NCI-H774 (cell line): ENCODE measurements at regions not wholly inside any gene's neighbourhood (a gene's known extent, or its start where the extent isn't known, plus 50 kb on each side); places are given as distances from the start of the nearest gene placed in this dataset.
"Not testable (repeated sequence)": the region's sequence is repeated elsewhere in the genome, so short reads cannot be mapped to it uniquely, and the experiment has no call there.

Source experiments
- DNase-seq: peaks from one replicate; lab custom pipeline; 2025; lab: John Stamatoyannopoulos, UW

GRCh38 chr7:42685911-42686310 is 226.0 kb downstream of the C7orf25 start:
- DNase-seq: no peak

GRCh38 chr7:42677751-42678699 is 233.8 kb downstream of the C7orf25 start:
- DNase-seq: no peak

- DNase-seq: no peak
These were observed 237.3 kb downstream of the C7orf25 start for GRCh38 chr7:42674541-42674940.

- DNase-seq: no peak
These were observed 237.9 kb downstream of the C7orf25 start for GRCh38 chr7:42673951-42674350.

- no peak for DNase-seq
These were observed 239.4 kb downstream of the C7orf25 start for GRCh38 chr7:42672339-42672999.

GRCh38 chr7:42671627-42672026 is 240.2 kb downstream of the C7orf25 start:
- DNase-seq: no peak

GRCh38 chr7:42666994-42667393 is 244.9 kb downstream of the C7orf25 start:
- no peak for DNase-seq

GRCh38 chr7:42662862-42663261 is 249.0 kb downstream of the C7orf25 start:
- DNase-seq: no peak

GRCh38 chr7:42661312-42661711 is 250.6 kb downstream of the C7orf25 start:
- DNase-seq: no peak

GRCh38 chr7:42650701-42651100 is 261.2 kb downstream of the C7orf25 start:
- no peak for DNase-seq

GRCh38 chr7:42650171-42650570 is 261.7 kb downstream of the C7orf25 start:
- DNase-seq: no peak

- no peak for DNase-seq
These were observed 266.0 kb downstream of the C7orf25 start for GRCh38 chr7:42645906-42646305.

- no peak for DNase-seq
These were observed 269.2 kb downstream of the C7orf25 start for GRCh38 chr7:42642699-42643098.

- DNase-seq: no peak
These were observed 271.9 kb downstream of the C7orf25 start for GRCh38 chr7:42639930-42640329.

GRCh38 chr7:42636380-42636779 is 275.5 kb downstream of the C7orf25 start:
- not testable (repeated sequence) for DNase-seq

GRCh38 chr7:42628054-42628453 is 283.8 kb downstream of the C7orf25 start:
- DNase-seq: no peak

- DNase-seq: no peak
These were observed 284.2 kb downstream of the C7orf25 start for GRCh38 chr7:42627626-42628025.

- no peak for DNase-seq
These were observed 284.8 kb downstream of the C7orf25 start for GRCh38 chr7:42627101-42627500.

- no peak for DNase-seq
These were observed 286.4 kb downstream of the C7orf25 start for GRCh38 chr7:42625421-42625820.

- no peak for DNase-seq
These were observed 287.4 kb downstream of the C7orf25 start for GRCh38 chr7:42624471-42624870.

GRCh38 chr7:42621543-42622219 is 290.2 kb downstream of the C7orf25 start:
- DNase-seq: no peak

GRCh38 chr7:42618651-42619360 is 293.1 kb downstream of the C7orf25 start:
- DNase-seq: no peak
